Endodermal cell (in vitro differentiated cells): ENCODE measurements at regions not wholly inside any gene's neighbourhood (a gene's known extent, or its start where the extent isn't known, plus 50 kb on each side); places are given as distances from the start of the nearest gene placed in this dataset.

ENCODE experiments used
- DNase-seq: peaks from one replicate; pipeline ENCODE4 v3.0.0-alpha.2; 2017
- H3K27ac ChIP-seq: 2 replicates; pipeline ENCODE4 v1.5.1; 2013; ENCODE audit warnings: mild to moderate bottlenecking, low read depth, low read length, moderate library complexity
- H3K27me3 ChIP-seq: 2 replicates; pipeline ENCODE4 v1.6.1; 2013; ENCODE audit warnings: mild to moderate bottlenecking, low read length, moderate library complexity; ENCODE audit not compliant: insufficient read depth, control insufficient read depth, poor library complexity, severe bottlenecking
- H3K36me3 ChIP-seq: 2 replicates; pipeline ENCODE4 v1.7.0; 2013; ENCODE audit warnings: mild to moderate bottlenecking, low read length, moderate library complexity; ENCODE audit not compliant: control insufficient read depth, insufficient read depth
- H3K4me1 ChIP-seq: one replicate; pipeline ENCODE4 v1.7.0; 2013; ENCODE audit warnings: low read length; ENCODE audit not compliant: control insufficient read depth, insufficient read depth
- H3K4me3 ChIP-seq: 2 replicates; pipeline ENCODE4 v1.5.1; 2013; ENCODE audit warnings: mild to moderate bottlenecking, low read length, moderate library complexity
- H3K9ac ChIP-seq: 2 replicates; pipeline ENCODE4 v1.6.1; 2013; ENCODE audit warnings: mild to moderate bottlenecking, low read length, moderate library complexity; ENCODE audit not compliant: poor library complexity, severe bottlenecking; ENCODE audit errors: extremely low read depth
- H3K9me3 ChIP-seq: 2 replicates; pipeline ENCODE4 v1.6.1; 2013; ENCODE audit warnings: mild to moderate bottlenecking, low read length, moderate library complexity; ENCODE audit not compliant: control insufficient read depth
- H3K27ac Mint-ChIP-seq: 2 replicates; pipeline ENCODE4 v1.8.0; 2020; ENCODE audit warnings: mixed read lengths
- H3K27me3 Mint-ChIP-seq: 2 replicates; pipeline ENCODE4 v1.8.0; 2021; ENCODE audit warnings: mild to moderate bottlenecking, mixed read lengths; ENCODE audit not compliant: insufficient read depth
- H3K36me3 Mint-ChIP-seq: 2 replicates; pipeline ENCODE4 v1.8.0; 2020; ENCODE audit warnings: low read depth, mixed read lengths
- H3K4me1 Mint-ChIP-seq: 2 replicates; pipeline ENCODE4 v1.8.0; 2020; ENCODE audit warnings: mixed read lengths
- H3K4me3 Mint-ChIP-seq: 2 replicates; pipeline ENCODE4 v1.8.0; 2020; ENCODE audit warnings: mild to moderate bottlenecking, moderate library complexity, mixed read lengths
- H3K9me3 Mint-ChIP-seq: 2 replicates; pipeline ENCODE4 v1.8.0; 2020; ENCODE audit warnings: mild to moderate bottlenecking, mixed read lengths
- WGBS, 2 experiments: methylation state at CpG; one replicate each; pipeline versions ENCODE4 v1.1.5 to v1.1.7; 2013; ENCODE audit warnings: missing lambda C conversion rate in 2 of 2, mixed read lengths in 1 of 2; ENCODE audit not compliant: insufficient coverage in 1 of 2, insufficient read length in 1 of 2; 5-methylcytosine and 5-hydroxymethylcytosine counted together
- TF ChIP-seq, protein P1 (sequence below): fragments of 200-600 bp; sonication (generic); conservative IDR thresholded peaks from 2 replicates; pipeline ENCODE4 v1.5.0; 2021; ENCODE audit warnings: antibody characterized with exemption, mild to moderate bottlenecking

DNA sequence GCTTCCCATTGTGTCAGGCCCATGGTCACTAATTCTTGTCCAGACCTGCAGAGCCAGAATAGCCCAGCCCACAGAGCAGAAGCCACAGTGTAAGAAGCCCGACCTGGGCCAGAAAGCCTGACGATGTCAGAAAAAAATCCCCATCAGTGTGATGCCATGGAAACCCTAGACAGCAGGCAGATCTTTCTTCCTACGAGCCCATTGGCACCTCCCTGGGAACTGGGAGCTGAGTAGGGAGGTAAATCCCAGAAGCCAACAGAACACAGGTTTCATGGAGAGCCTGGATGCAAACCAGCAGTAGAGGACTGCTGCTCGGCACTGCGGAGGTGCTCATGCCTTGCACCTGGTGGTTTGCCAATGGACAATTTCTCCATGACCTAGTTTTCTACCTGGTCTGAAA lies 82.2 kb upstream of the SLC22A16 start:
- H3K27me3 ChIP-seq: no peaks in the 10 kb centered on the region

DNA sequence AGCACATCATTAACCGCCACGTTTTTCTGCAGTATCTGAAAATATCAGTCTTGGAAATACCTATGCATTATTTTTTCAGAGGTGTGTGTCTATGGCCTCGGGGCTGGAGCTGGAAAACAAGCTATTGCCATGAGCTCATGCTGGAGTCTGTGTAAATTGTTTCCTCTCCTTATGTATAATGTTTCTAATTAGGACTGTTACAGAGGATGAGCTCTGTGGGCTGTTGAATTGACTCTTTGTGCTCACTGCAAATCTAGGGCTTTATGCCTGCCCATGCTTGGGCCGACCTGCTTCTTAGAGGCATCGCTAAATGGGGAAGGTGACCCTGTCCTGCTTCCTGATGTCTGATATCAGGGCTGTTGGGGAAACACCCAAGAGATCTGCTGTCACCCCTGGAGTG lies 80.8 kb upstream of the SLC22A16 start:
- WGBS, 2 experiments: 91 to 95% methylated on average over 5 of the region's 5 CpGs
- Mint-ChIP-seq H3K27me3 (peaks cover 10% of the 10 kb centered on the region), H3K36me3 (no peaks in the 10 kb centered on the region), H3K9me3 (peaks cover 12% of the 10 kb centered on the region), H3K4me1 (no peaks in the 10 kb centered on the region), H3K27ac (no peak overlapping the region), H3K4me3 (no peak overlapping the region)
- Histone ChIP-seq H3K9me3 (peaks cover 5% of the 10 kb centered on the region), H3K4me3 (no peak overlapping the region), H3K27me3 (no peaks in the 10 kb centered on the region), H3K9ac (no peak overlapping the region), H3K4me1 (no peaks in the 10 kb centered on the region), H3K27ac (no peak overlapping the region), H3K36me3 (no peaks in the 10 kb centered on the region)
- TF ChIP-seq, protein P1, sequence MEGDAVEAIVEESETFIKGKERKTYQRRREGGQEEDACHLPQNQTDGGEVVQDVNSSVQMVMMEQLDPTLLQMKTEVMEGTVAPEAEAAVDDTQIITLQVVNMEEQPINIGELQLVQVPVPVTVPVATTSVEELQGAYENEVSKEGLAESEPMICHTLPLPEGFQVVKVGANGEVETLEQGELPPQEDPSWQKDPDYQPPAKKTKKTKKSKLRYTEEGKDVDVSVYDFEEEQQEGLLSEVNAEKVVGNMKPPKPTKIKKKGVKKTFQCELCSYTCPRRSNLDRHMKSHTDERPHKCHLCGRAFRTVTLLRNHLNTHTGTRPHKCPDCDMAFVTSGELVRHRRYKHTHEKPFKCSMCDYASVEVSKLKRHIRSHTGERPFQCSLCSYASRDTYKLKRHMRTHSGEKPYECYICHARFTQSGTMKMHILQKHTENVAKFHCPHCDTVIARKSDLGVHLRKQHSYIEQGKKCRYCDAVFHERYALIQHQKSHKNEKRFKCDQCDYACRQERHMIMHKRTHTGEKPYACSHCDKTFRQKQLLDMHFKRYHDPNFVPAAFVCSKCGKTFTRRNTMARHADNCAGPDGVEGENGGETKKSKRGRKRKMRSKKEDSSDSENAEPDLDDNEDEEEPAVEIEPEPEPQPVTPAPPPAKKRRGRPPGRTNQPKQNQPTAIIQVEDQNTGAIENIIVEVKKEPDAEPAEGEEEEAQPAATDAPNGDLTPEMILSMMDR: no peak
- DNase-seq: no peak

More for the DNA sequence above, 82.2 kb upstream of the SLC22A16 start:
- Mint-ChIP-seq H3K4me3 (no peak overlapping the region), H3K36me3 (no peaks in the 10 kb centered on the region), H3K27me3 (peaks cover 13% of the 10 kb centered on the region), H3K9me3 (peaks cover 10% of the 10 kb centered on the region), H3K27ac (no peak overlapping the region), H3K4me1 (peaks cover 7% of the 10 kb centered on the region)
- peaks cover 1% of the 10 kb centered on the region for H3K4me1 ChIP-seq
- DNase-seq: no peak
- H3K9ac ChIP-seq: no peak overlapping the region
- peaks cover 3% of the 10 kb centered on the region for H3K9me3 ChIP-seq
- H3K4me3 ChIP-seq: no peak overlapping the region
- TF ChIP-seq, protein P1: no peak
- WGBS, 2 experiments: 91 to 92% methylated on average over 5 of the region's 5 CpGs
- H3K36me3 ChIP-seq: no peaks in the 10 kb centered on the region
- no peak overlapping the region for H3K27ac ChIP-seq

DNA sequence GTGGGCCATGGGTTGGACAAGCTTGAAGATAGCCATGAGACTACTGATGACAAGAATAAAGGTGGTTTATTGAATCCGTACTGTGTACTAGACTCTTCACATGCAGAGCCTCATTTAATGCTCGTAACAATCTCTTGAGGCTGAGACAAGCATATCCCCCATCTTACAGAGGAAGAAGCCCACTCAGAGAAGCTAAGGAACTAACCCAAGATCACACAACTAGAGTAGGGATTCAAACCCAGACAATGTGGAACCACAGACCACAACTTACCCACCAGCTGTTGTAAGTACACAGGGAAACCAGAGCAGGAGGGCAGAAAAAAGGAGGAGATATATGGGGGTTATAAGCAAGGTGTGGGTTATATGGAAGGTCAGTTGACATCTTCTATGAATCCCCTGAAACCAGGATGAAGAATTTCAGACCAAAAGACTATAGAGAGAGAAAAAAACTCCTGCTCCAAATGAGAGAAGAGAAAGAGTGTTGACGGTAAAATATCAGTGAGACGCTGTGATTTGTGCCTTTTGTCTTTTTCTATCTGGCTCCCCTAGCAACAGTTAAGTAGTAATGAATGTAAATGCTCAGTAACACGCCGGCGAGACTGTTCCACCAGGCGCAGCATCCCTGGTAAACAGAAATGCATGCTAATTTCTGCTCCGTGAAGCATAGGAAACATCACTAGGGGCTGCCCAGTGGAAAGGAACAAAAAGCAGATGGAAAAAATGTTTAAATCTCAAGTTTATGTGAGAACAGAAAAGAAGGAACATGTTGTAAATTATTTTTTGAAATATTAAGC lies 80.1 kb upstream of the SLC22A16 start:
- Histone ChIP-seq H3K36me3 (no peaks in the 10 kb centered on the region), H3K4me1 (no peaks in the 10 kb centered on the region), H3K9me3 (peaks cover 12% of the 10 kb centered on the region), H3K4me3 (no peak overlapping the region), H3K27me3 (no peaks in the 10 kb centered on the region), H3K9ac (no peak overlapping the region), H3K27ac (no peak overlapping the region)
- Mint-ChIP-seq H3K36me3 (no peaks in the 10 kb centered on the region), H3K27me3 (peaks cover 5% of the 10 kb centered on the region), H3K4me1 (no peaks in the 10 kb centered on the region), H3K27ac (no peak overlapping the region), H3K4me3 (no peak overlapping the region), H3K9me3 (peaks cover 14% of the 10 kb centered on the region)
- TF ChIP-seq, protein P1: no peak
- 94 to 96% methylated on average over 9 of the region's 9 CpGs for WGBS, 2 experiments
- no peak for DNase-seq
